T-helper 2 cell (primary cell): ENCODE measurements at regions not wholly inside any gene's neighbourhood (a gene's known extent, or its start where the extent isn't known, plus 50 kb on each side); places are given as distances from the start of the nearest gene placed in this dataset.
"Not testable (repeated sequence)": the region's sequence is repeated elsewhere in the genome, so short reads cannot be mapped to it uniquely, and the experiment has no call there.

ENCODE experiments used
- DNase-seq, 5 experiments: peaks; one replicate each; pipeline versions ENCODE4 v3.0.0 to v3.0.0-alpha.2; 2012 to 2022

GRCh38 chr11:122440811-122441665 is 214.5 kb upstream of the UBASH3B start:
- DNase-seq: no peak

DNA sequence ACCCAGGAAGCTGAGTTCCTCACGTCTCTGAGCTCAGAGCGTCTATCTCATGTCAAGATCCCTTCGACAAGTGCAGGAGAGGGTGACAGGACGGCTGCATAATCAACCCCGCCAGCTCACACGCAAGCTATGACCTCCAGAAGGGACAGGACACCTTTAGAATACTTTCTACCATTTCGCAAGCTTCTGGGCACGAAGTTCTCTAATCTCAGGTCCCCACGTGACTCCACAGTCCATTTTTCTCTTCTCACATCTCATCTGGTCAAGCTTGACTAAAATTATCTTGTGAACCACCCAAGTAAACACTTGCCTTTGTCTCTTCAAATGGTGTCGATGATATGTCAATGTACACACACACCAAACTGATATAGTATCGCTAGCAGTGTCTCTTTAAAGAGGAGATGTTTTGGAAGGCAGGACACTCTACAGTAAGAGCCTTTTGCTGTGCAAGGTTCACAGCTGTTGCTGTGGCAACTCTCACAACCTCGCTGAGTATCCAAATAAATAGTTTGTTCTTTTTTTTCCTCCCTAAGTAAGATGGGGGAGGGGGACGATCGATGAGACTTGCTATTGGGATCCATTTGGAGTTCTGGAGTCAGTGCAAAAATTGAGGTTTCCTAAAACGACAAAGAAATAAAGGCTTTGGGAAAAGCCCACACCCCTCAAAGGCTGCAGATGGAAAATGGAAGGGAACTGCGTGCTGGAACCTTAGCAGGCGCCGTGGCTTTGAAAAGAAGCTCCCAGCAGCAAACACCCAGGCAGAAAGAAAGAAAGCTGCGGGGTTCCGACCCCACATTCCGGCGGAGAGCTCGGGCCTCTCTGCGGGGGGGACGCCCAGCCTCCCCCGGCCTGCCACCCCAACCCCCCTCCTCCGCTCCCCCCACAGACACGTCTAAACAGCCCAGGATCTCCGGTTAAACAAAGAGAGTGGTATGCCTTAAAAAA is 215.4 kb upstream of the UBASH3B start:
- DNase-seq: no peak

DNA sequence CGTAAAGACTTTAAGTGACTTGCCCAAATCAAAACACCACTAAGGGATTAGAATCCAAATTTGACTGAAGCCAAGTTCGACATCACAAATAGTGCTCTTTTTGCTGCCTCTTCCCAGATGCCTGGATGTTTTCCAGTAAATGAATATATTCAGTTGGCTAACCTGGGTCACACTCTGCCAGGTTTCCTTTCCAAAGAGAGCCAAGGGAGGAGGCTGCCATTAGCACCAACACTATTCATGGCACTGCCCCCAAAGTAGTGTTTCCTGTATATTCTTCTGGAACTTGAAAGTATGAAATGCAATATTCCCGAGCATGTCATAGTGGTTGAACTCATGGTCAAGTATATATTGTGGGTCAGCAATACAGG is 219.3 kb upstream of the UBASH3B start:
- DNase-seq: no peak

GRCh38 chr11:122435540-122436187 is 219.9 kb upstream of the UBASH3B start:
- no peak for DNase-seq

DNA sequence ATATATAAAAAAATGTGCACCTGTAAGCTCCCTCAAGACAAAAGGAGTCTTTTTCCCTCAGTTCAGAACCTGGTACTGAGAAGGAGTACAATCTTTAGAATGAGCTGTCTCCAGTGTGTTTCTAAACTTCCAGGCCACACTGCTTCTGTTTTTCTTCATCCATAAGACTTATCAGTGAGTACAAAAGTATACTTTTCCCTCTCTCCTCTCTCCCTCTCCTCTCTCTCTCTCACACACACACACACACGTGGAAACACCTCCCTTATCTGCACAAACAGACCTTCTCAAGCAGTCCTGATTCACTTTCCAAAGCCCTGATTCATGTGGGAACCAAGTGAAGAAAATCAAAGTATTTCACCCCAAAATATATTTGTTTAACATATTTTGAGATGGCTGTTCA is 220.7 kb upstream of the UBASH3B start:
- DNase-seq: no peak

GRCh38 chr11:122430490-122430889 is 225.0 kb upstream of the UBASH3B start:
- no peak for DNase-seq

GRCh38 chr11:122426073-122426472 is 229.4 kb upstream of the UBASH3B start:
- no peak for DNase-seq

DNA sequence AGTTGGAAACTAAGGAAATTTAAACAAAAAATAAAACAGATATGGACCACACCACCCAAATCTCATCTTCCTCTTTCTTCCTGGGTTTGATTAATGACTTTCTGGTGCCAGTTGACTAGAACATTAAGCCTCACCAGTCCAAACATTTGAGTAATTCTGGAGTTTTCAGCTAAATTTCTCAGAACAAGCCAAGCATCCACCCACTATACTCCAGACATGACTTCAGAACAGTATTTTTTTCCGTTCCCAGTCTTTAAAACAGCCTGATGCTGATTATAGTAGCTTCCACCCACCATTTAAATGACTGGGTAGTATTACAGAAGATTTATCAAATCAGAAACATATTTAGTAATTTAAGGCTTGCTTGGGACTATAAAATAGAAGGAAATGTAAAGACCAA is 230.9 kb upstream of the UBASH3B start:
- DNase-seq: no peak

GRCh38 chr11:122423886-122424285 is 231.6 kb upstream of the UBASH3B start:
- no peak for DNase-seq

GRCh38 chr11:122423273-122423672 is 232.2 kb upstream of the UBASH3B start:
- DNase-seq: no peak

GRCh38 chr11:122422682-122423081 is 232.8 kb upstream of the UBASH3B start:
- no peak for DNase-seq

- DNase-seq: no peak
These were observed 233.8 kb upstream of the UBASH3B start for GRCh38 chr11:122421702-122422101.

DNA sequence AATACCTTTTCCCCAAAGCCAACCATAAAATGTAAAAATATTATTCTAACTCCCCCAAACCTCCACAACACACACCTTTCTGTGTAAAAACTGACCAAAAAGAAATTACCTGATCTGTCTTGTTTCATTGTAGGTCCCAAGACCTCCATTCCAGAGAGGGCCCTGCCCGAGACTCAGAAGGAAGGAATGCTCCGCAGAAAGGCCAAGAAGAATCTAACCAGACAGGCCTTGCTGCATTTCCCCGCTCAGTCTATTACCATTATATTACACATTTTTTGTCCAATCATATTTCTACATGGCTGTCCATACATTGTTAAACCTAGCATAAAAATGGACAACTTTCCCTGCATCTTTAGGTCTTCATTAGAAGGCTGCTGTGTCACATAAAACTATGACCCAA is 237.5 kb upstream of the UBASH3B start:
- DNase-seq: no peak

DNA sequence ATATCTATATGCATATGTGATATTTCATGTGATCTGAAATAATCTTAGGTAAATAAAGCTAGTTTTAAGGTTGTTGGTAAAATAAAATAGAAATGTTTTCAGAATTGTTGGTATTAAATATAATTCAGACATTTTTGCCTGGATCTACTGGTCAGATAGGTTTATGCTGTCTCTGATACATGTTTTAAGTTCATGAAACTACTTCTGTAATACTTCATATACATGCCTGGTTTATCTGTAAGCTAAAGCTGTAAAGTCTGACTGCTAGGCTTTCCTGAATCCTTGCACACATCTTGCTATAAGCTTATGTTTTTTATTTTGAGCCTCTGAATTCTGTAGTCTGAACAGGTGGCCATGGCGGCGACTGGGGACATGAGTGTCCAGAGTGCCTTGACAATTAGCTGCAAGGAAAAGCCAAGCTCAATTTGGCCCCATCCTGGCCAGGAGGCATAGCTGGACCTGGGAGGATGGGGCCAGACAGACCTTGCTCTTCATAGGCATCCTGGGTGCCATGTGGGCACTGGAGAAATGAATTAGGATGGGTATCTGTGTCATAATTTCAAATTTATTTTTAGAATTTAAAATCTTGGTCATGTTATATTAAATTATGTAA is 241.0 kb upstream of the UBASH3B start:
- no peak for DNase-seq

GRCh38 chr11:122413677-122414076 is 241.8 kb upstream of the UBASH3B start:
- DNase-seq: no peak

DNA sequence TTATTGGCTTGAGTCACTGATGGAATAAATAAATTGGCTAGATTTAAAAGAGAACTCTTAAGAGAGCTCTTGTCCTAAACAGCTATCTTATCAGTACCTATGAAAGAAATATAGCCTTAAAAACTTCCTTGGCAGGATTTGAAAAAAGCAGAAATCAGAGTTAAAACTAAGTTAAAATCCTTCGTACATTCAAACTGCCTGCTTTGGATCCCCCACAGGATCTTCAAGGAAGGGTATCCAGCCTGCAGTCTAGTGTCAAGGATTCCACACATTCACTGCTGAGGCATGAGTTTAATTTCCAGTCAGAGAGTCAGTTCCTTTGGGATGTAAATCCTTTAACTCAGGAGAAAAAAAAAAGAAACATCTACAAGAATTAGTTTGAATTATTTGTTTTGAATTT is 242.9 kb upstream of the UBASH3B start:
- no peak for DNase-seq

- DNase-seq: no peak
These were observed 249.1 kb upstream of the UBASH3B start for GRCh38 chr11:122406466-122406865.

- DNase-seq: no peak
These were observed 249.8 kb upstream of the UBASH3B start for GRCh38 chr11:122405547-122406341.

DNA sequence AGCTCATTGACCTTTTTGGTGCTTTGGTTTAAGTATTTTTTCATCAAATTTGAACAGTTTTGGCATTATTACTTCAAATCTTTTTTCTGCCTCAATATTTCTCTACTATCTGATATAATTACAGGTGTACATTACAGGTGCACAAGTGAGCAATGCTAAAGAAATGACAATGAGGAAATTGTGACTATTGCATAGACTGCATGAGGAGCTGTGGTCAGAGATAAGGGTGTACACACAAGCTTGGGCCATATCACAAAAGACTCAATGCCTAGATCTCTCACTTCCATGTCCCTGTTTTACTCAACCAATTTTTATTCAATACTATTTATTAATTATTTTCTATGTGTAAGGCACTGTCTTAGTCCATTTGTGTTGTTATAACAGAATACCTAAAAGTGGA is 251.0 kb upstream of the UBASH3B start:
- no peak for DNase-seq

DNA sequence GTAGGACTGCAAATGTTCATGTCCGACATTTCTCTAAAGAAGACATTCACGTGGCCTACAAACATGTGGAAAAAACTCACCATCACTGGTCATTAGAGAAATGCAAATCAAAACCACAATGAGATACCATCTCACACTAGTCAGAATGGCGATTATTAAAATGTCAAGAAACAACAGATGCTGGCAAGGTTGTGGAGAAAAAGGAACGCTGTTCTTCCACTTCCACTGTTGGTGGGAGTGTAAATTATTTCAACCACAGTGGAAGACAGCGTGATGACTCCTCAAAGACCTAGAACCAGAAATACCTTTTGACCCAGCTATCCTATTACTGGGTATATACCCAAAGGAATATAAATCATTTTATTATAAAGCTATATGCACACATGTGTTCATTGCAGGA is 253.9 kb upstream of the UBASH3B start:
- not testable (repeated sequence) for DNase-seq

DNA sequence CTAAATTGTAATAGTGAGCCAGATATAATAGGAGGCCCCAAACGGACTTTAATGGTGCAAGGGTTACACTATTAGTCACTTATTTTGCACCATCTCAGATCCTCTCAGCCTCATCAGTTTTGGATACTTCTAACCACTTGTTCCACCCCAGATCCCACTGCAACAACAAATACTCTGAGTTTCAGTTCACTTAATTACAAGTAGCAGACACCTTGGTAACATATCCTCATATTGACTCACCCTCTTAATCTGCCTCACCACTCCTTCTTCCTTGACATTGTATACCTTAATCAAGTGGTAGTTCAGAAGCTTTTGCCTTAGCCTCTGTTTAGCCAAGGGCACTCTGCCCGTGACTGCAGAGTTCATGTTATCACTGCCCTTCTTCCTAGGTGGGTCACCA is 256.1 kb upstream of the UBASH3B start:
- DNase-seq: no peak

- DNase-seq: no peak
These were observed 256.7 kb upstream of the UBASH3B start for GRCh38 chr11:122398851-122399250.
